A549 (cell line): ENCODE measurements at regions not wholly inside any gene's neighbourhood (a gene's known extent, or its start where the extent isn't known, plus 50 kb on each side); places are given as distances from the start of the nearest gene placed in this dataset.

Source experiments
- ATAC-seq, 2 experiments: fragments of 200-7000 bp in 1 of 2; fragments of >200 bp in 1 of 2; cut with Nextera tagmentation in 1 of 2; cut with Tn5 transposase in 1 of 2; 3 replicates each; pipeline versions ENCODE4 v1.8.0 to v1.9.1; 2018 to 2020; ENCODE audit warnings: mild to moderate bottlenecking in 1 of 2, moderate library complexity in 1 of 2
- CTCF ChIA-PET: fragments of 300-600 bp; sonication (Branson Sonifier 250); formaldehyde crosslinking; extraction: SDS; loops from one replicate; lab custom pipeline; 2021; ENCODE audit warnings: antibody characterized with exemption, inconsistent platforms; lab: Yijun Ruan, JAX
- POLR2A ChIA-PET: fragments of 350-600 bp; formaldehyde crosslinking; extraction: SDS; loops from one replicate; lab custom pipeline; 2021; ENCODE audit warnings: antibody characterized with exemption, inconsistent platforms; lab: Yijun Ruan, JAX
- DNase-seq, 2 experiments: peaks; one replicate each; pipeline versions ENCODE4 v3.0.0 to v3.0.0-alpha.2; 2011 to 2016; ENCODE audit warnings: low read depth in 1 of 2, low spot score in 1 of 2
- FAIRE-seq: peaks from 2 replicates; lab custom pipeline; 2011; peaks lifted over from hg19 to GRCh38; lab: Jason Lieb, UNC
- H3K27ac ChIP-seq, 2 experiments: fragments of >200 bp; sonication (Bioruptor Twin); formaldehyde crosslinking; 3 replicates each; pipeline ENCODE4 v1.5.1; 2016 to 2017
- H3K4me1 ChIP-seq: fragments of >200 bp; sonication (Bioruptor Twin); formaldehyde crosslinking; 3 replicates; pipeline ENCODE4 v1.6.1; 2016
- H3K4me2 ChIP-seq: fragments of >200 bp; sonication (Bioruptor Twin); formaldehyde crosslinking; 3 replicates; pipeline ENCODE4 v1.6.1; 2016
- H3K4me3 ChIP-seq: fragments of >200 bp; sonication (Bioruptor Twin); formaldehyde crosslinking; 3 replicates; pipeline ENCODE4 v1.5.1; 2016
- H3K9me3 ChIP-seq: fragments of >200 bp; sonication (Bioruptor Twin); formaldehyde crosslinking; 3 replicates; pipeline ENCODE4 v1.6.1; 2016
- CBX2 ChIP-seq: fragments of 200-600 bp; sonication (generic); IDR thresholded peaks from 2 replicates; pipeline ENCODE4 v1.6.1; 2016; ENCODE audit warnings: low read depth, mild to moderate bottlenecking, borderline replicate concordance
- CEBPB ChIP-seq, 2 experiments: fragments of >200 bp in 1 of 2; sonication (Bioruptor Twin) in 1 of 2; formaldehyde crosslinking in 1 of 2; IDR thresholded peaks; 2 replicates each; pipeline ENCODE4 v1.6.1; 2012 to 2016
- CHD4 ChIP-seq: fragments of 200-600 bp; sonication (generic); IDR thresholded peaks from 2 replicates; pipeline ENCODE4 v1.6.1; 2016; ENCODE audit warnings: antibody characterized with exemption, mild to moderate bottlenecking, borderline replicate concordance
- ESRRA ChIP-seq: fragments of 150-350 bp; IDR thresholded peaks from 2 replicates; pipeline ENCODE4 v1.6.1; 2014; ENCODE audit warnings: mild to moderate bottlenecking, low read length, borderline replicate concordance
- FOSL2 ChIP-seq, 2 experiments: fragments of 450-650 bp in 1 of 2; fragments of >200 bp in 1 of 2; sonication (Bioruptor Twin) in 1 of 2; formaldehyde crosslinking; IDR thresholded peaks; 2 replicates each; pipeline versions ENCODE4 v1.5.0 to v1.6.1; 2016 to 2020; ENCODE audit warnings: mild to moderate bottlenecking in 1 of 2, moderate library complexity in 1 of 2
- FOXS1 ChIP-seq: fragments of 250-450 bp; sonication (Bioruptor Pico); IDR thresholded peaks from 2 replicates; pipeline ENCODE4 v1.5.0; 2020; ENCODE audit warnings: mild to moderate bottlenecking, moderate library complexity
- GATA3 ChIP-seq: IDR thresholded peaks from 2 replicates; pipeline ENCODE4 v1.6.1; 2012; ENCODE audit warnings: borderline replicate concordance
- HMGXB4 ChIP-seq: fragments of 250-450 bp; sonication (Bioruptor Pico); IDR thresholded peaks from 2 replicates; pipeline ENCODE4 v1.5.0; 2021; ENCODE audit warnings: mild to moderate bottlenecking, moderate library complexity, borderline replicate concordance
- HOXB13 ChIP-seq: fragments of 250-450 bp; sonication (Bioruptor Pico); IDR thresholded peaks from 2 replicates; pipeline ENCODE4 v1.5.0; 2020; ENCODE audit warnings: low read depth, mild to moderate bottlenecking, moderate library complexity
- KDM1A ChIP-seq: fragments of 200-600 bp; sonication (generic); IDR thresholded peaks from 2 replicates; pipeline ENCODE4 v1.6.1; 2016; ENCODE audit warnings: low read depth, mild to moderate bottlenecking
- MYC ChIP-seq: IDR thresholded peaks from 2 replicates; pipeline ENCODE4 v1.6.1; 2012; ENCODE audit warnings: mild to moderate bottlenecking, inconsistent platforms, low read length, improper control_type of control experiment, borderline replicate concordance
- NFE2L2 ChIP-seq: fragments of 150-350 bp; conservative IDR thresholded peaks from 2 replicates; pipeline ENCODE4 v1.6.1; 2014; ENCODE audit warnings: low read length
- PBX3 ChIP-seq: IDR thresholded peaks from 2 replicates; pipeline ENCODE4 v1.6.1; 2012
- RAD21 ChIP-seq, 2 experiments: fragments of >200 bp in 1 of 2; sonication (Bioruptor Twin) in 1 of 2; formaldehyde crosslinking in 1 of 2; IDR thresholded peaks in 1 of 2; conservative IDR thresholded peaks in 1 of 2; 2 replicates in 1 of 2; 3 replicates in 1 of 2; pipeline ENCODE4 v1.6.1; 2012 to 2018; ENCODE audit warnings: inconsistent platforms in 1 of 2
- TFCP2L1 ChIP-seq: fragments of 250-450 bp; sonication (Bioruptor Pico); IDR thresholded peaks from 2 replicates; pipeline ENCODE4 v1.5.0; 2021; ENCODE audit warnings: mild to moderate bottlenecking
- WGBS: methylation state at CpG from one replicate; pipeline ENCODE4 v1.1.6; 2017; ENCODE audit errors: missing lambda C conversion rate; 5-methylcytosine and 5-hydroxymethylcytosine counted together
- TF ChIP-seq, protein P1 (sequence below): IDR thresholded peaks from 2 replicates; pipeline ENCODE4 v1.6.1; 2012; ENCODE audit warnings: low read depth, borderline replicate concordance
- TF ChIP-seq, protein P2 (sequence below): fragments of 250-450 bp; sonication (Bioruptor Pico); IDR thresholded peaks from 2 replicates; pipeline ENCODE4 v1.5.0; 2020; ENCODE audit warnings: low read depth, mild to moderate bottlenecking, moderate library complexity

DNA sequence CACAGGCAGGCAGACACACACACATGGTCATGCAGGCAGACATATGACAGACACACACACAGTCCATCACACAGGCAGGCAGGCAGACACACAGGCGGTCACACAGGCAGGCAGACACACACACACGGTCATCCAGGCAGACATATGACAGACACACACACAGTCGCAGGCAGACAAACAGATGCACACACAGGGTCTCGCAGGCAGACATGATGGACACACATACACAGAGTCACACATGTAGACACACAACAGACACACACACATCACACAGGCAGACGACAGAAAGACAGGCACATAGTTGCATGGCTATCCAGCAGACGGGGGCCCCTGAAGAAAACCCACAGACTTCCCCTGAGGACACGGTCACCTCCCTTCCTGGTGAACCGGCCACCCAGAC, 135.4 kb downstream of the NCOR2 start:
- POLR2A ChIA-PET: no interaction called here
- CTCF ChIA-PET: no interaction called here
- ATAC-seq: no peak
- H3K4me1 ChIP-seq: no peaks in the 10 kb centered on the region
- 92% methylated on average over 8 of the region's 8 CpGs for WGBS
- DNase-seq: no peak
- no peak overlapping the region for H3K27ac ChIP-seq
- no peak for FAIRE-seq
- H3K9me3 ChIP-seq: no peaks in the 10 kb centered on the region
- no peak for TF ChIP-seq HOXB13 (CRISPR knock-in tag)
- no peak for TF ChIP-seq MYC
- TF ChIP-seq CBX2: no peak
- no peak for TF ChIP-seq HMGXB4
- no peak for TF ChIP-seq GATA3
- no peak for TF ChIP-seq KDM1A
- no peak for TF ChIP-seq ESRRA
- TF ChIP-seq CHD4: no peak
- no peak for TF ChIP-seq FOXS1 (CRISPR knock-in tag)
- TF ChIP-seq PBX3: no peak
- TF ChIP-seq, protein P1, sequence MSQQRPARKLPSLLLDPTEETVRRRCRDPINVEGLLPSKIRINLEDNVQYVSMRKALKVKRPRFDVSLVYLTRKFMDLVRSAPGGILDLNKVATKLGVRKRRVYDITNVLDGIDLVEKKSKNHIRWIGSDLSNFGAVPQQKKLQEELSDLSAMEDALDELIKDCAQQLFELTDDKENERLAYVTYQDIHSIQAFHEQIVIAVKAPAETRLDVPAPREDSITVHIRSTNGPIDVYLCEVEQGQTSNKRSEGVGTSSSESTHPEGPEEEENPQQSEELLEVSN: no peak
- TF ChIP-seq, all 56 proteins: peak for 0
- H3K4me3 ChIP-seq: no peak overlapping the region
- no peak overlapping the region for H3K4me2 ChIP-seq

GRCh38 chr12:124430491-124430890, 135.6 kb downstream of the RFLNA start:
- no peak overlapping the region for H3K4me2 ChIP-seq
- 96% methylated on average over 23 of the region's 23 CpGs for WGBS
- no peak overlapping the region for H3K4me3 ChIP-seq
- FAIRE-seq (no peak), ATAC-seq (no peak), DNase-seq (no peak)
- TF ChIP-seq HOXB13 (CRISPR knock-in tag) (no peak), RAD21 (conservative IDR thresholded peaks at IDR 0.05 in 1 of 2, IDR thresholded peaks at IDR 0.05 in 1 of 2) (no peak), CHD4 (no peak), FOSL2 (IDR thresholded peaks at IDR 0.05) (no peak), FOSL2 (CRISPR knock-in tag; IDR thresholded peaks at IDR 0.05) (no peak), CEBPB (IDR thresholded peaks at IDR 0.05) (no peak), NFE2L2 (no peak)
- TF ChIP-seq, protein P2, sequence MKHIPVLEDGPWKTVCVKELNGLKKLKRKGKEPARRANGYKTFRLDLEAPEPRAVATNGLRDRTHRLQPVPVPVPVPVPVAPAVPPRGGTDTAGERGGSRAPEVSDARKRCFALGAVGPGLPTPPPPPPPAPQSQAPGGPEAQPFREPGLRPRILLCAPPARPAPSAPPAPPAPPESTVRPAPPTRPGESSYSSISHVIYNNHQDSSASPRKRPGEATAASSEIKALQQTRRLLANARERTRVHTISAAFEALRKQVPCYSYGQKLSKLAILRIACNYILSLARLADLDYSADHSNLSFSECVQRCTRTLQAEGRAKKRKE (CRISPR knock-in tag): no peak
- no peaks in the 10 kb centered on the region for H3K9me3 ChIP-seq
- ChIA-PET CTCF (interaction anchor here (1.0 to 1.3 kb wide), 2 partner anchors 18 to 31 kb away, joined by 3 read pairs; no protein-coding TSS in a partner anchor), POLR2A (no interaction called here)
- H3K4me1 ChIP-seq: no peaks in the 10 kb centered on the region
- no peak overlapping the region for H3K27ac ChIP-seq

- CTCF ChIA-PET: interaction anchor here (1.0 to 1.3 kb wide), 2 partner anchors 19 to 30 kb away, joined by 3 read pairs; no protein-coding TSS in a partner anchor
- Histone ChIP-seq H3K27ac (no peak overlapping the region), H3K9me3 (no peaks in the 10 kb centered on the region), H3K4me1 (peaks cover 3% of the 10 kb centered on the region), H3K4me3 (no peak overlapping the region), H3K4me2 (no peak overlapping the region)
- POLR2A ChIA-PET: no interaction called here
- ATAC-seq (no peak), DNase-seq (no peak), FAIRE-seq (no peak)
- TF ChIP-seq GATA3: no peak
- TF ChIP-seq, protein P2 (CRISPR knock-in tag): no peak
- no peak for TF ChIP-seq TFCP2L1
- TF ChIP-seq FOXS1 (CRISPR knock-in tag): no peak
- no peak for TF ChIP-seq MYC
- WGBS: 87% methylated on average over 3 of the region's 15 CpGs
Observed at GRCh38 chr12:124429535-124429934, 134.6 kb downstream of the RFLNA start.
